ENCODE measurements at regions not wholly inside any gene's neighbourhood (a gene's known extent, or its start where the extent isn't known, plus 50 kb on each side); places are given as distances from the start of the nearest gene placed in this dataset.

- TF ChIP-seq CTCF (conservative IDR thresholded peaks at IDR 0.05; ENCODE audit: low read depth, low read length), result no peak
- DNase-seq (ENCODE audit: low read depth), result no peak
- no peak overlapping the region for H3K4me3 ChIP-seq (ENCODE audit: low read depth, low read length)
These were observed 196.2 kb upstream of the E2F8 start for GRCh38 chr11:19436932-19437331.

GRCh38 chr11:19435306-19435989 lies 194.7 kb upstream of the E2F8 start:
- no peak overlapping the region for H3K4me3 ChIP-seq (ENCODE audit: low read depth, low read length)
- no peak for DNase-seq (ENCODE audit: low read depth)
- TF ChIP-seq CTCF (conservative IDR thresholded peaks at IDR 0.05; ENCODE audit: low read depth, low read length), result no peak

- no peak for DNase-seq (ENCODE audit: low read depth)
- TF ChIP-seq CTCF (conservative IDR thresholded peaks at IDR 0.05; ENCODE audit: low read depth, low read length), result no peak
- H3K4me3 ChIP-seq (ENCODE audit: low read depth, low read length), result no peak overlapping the region
These were observed 193.0 kb upstream of the E2F8 start for GRCh38 chr11:19433791-19434190.

- H3K4me3 ChIP-seq (ENCODE audit: low read depth, low read length), result no peak overlapping the region
- peak; percentile 51 for DNase-seq (ENCODE audit: low read depth)
- no peak for TF ChIP-seq CTCF (conservative IDR thresholded peaks at IDR 0.05; ENCODE audit: low read depth, low read length)
These were observed 192.6 kb upstream of the E2F8 start for GRCh38 chr11:19433367-19433766.

GRCh38 chr11:19432370-19433061 lies 191.8 kb upstream of the E2F8 start:
- TF ChIP-seq CTCF (conservative IDR thresholded peaks at IDR 0.05; ENCODE audit: low read depth, low read length), result no peak
- DNase-seq (ENCODE audit: low read depth), result peak; percentile 95
- no peak overlapping the region for H3K4me3 ChIP-seq (ENCODE audit: low read depth, low read length)

GRCh38 chr11:19430754-19431398 lies 190.1 kb upstream of the E2F8 start:
- DNase-seq (ENCODE audit: low read depth), result no peak
- H3K4me3 ChIP-seq (ENCODE audit: low read depth, low read length), result no peak overlapping the region
- no peak for TF ChIP-seq CTCF (conservative IDR thresholded peaks at IDR 0.05; ENCODE audit: low read depth, low read length)
